ENCODE measurements at regions not wholly inside any gene's neighbourhood (a gene's known extent, or its start where the extent isn't known, plus 50 kb on each side); places are given as distances from the start of the nearest gene placed in this dataset.

DNA sequence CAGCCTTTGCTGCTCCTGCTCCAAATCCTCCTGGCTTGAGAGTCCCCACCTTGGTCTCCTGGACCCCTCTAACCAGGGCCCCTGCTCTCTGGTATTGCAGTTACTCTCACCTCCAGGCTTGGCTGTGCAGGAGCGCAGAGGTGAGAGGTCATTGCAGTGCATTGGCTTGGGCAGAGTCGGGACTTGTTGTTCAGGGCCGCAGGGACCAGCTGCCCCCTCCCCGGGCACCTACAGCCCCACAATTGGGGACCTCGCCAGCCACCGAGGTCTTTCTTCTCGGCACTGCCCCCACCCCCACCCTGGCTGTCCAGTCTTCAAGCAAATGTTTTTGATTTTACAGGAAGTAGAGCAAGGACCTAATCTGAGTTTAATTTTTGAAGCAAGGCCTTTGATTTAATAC, 65.5 kb upstream of the FGF3 start:
- no peaks in the 10 kb centered on the region for H3K27me3 ChIP-seq (ENCODE audit: control insufficient read depth, insufficient read depth, low read length)
- no peak overlapping the region for H3K4me3 ChIP-seq (ENCODE audit: low read depth, low read length)
- no peak overlapping the region for H3K4me2 ChIP-seq (ENCODE audit: low read length)

DNA sequence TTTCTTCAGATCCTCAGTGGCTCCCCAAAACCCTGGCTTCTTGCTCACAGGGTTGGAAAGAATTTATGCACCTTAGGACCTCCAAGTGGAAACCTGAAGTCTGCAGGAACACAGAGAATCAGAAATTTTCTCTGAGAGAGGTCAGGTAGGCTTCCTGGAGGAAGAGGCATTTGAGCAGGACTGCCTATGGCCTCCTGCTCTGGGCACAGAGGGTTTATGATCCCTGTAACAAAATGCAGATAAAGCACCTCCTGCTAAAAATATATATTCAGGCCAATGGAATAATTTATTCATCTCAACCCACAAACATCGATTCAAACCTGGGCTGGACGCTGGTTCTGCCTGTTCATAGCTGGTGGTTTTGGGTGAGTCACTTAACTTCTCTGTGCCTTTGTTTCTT, 68.1 kb upstream of the FGF3 start:
- Histone ChIP-seq H3K36me3 (ENCODE audit: control insufficient read depth, insufficient read depth, low read length) (no peaks in the 10 kb centered on the region), H2AFZ (no peak overlapping the region), H3K27ac (no peak overlapping the region), H3K9ac (no peak overlapping the region), H3K4me3 (ENCODE audit: low read depth, low read length) (no peak overlapping the region), H3K4me2 (ENCODE audit: low read length) (no peak overlapping the region), H3K27me3 (ENCODE audit: control insufficient read depth, insufficient read depth, low read length) (no peaks in the 10 kb centered on the region), H3K4me1 (no peaks in the 10 kb centered on the region), H3K79me2 (no peaks in the 10 kb centered on the region), H3K9me3 (ENCODE audit: control insufficient read depth, low read length) (no peaks in the 10 kb centered on the region)
- TF ChIP-seq, protein P1, sequence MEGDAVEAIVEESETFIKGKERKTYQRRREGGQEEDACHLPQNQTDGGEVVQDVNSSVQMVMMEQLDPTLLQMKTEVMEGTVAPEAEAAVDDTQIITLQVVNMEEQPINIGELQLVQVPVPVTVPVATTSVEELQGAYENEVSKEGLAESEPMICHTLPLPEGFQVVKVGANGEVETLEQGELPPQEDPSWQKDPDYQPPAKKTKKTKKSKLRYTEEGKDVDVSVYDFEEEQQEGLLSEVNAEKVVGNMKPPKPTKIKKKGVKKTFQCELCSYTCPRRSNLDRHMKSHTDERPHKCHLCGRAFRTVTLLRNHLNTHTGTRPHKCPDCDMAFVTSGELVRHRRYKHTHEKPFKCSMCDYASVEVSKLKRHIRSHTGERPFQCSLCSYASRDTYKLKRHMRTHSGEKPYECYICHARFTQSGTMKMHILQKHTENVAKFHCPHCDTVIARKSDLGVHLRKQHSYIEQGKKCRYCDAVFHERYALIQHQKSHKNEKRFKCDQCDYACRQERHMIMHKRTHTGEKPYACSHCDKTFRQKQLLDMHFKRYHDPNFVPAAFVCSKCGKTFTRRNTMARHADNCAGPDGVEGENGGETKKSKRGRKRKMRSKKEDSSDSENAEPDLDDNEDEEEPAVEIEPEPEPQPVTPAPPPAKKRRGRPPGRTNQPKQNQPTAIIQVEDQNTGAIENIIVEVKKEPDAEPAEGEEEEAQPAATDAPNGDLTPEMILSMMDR (IDR thresholded peaks at IDR 0.05), result no peak

More for the DNA sequence above, 65.5 kb upstream of the FGF3 start:
- Histone ChIP-seq H3K36me3 (ENCODE audit: control insufficient read depth, insufficient read depth, low read length) (no peaks in the 10 kb centered on the region), H3K4me1 (no peaks in the 10 kb centered on the region), H2AFZ (no peak overlapping the region), H3K27ac (no peak overlapping the region), H3K9ac (no peak overlapping the region), H3K79me2 (no peaks in the 10 kb centered on the region), H3K9me3 (ENCODE audit: control insufficient read depth, low read length) (no peaks in the 10 kb centered on the region)
- TF ChIP-seq, protein P1 (IDR thresholded peaks at IDR 0.05), result no peak

DNA sequence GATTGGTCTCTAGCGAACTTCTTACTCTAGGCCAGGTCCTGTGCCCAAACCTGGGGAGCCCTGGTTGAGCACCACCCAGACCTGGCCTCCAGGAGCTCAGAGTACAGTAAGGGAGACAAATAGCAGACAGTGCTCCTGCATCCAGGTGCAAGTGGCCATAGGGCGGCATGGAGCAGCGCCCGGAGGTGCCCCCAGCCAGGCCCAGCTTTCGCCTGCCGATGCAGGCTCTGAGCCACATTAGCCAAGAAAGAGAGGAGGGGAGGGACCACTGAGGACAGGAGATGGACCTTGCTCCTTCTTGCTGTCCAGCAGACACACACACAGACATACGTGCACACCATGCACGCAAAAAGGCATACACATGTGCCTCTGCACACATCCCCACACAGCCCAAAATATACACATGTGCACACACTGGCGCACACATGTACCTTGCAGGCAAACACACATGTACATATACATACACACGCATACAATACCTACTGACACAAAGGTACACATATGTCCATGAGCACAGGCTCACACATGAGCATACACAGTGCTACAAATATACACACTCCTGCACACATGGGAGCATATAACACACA, 68.7 kb upstream of the FGF3 start:
- no peaks in the 10 kb centered on the region for H3K79me2 ChIP-seq
- no peak overlapping the region for H3K9ac ChIP-seq
- no peaks in the 10 kb centered on the region for H3K27me3 ChIP-seq (ENCODE audit: control insufficient read depth, insufficient read depth, low read length)
- TF ChIP-seq, protein P1 (IDR thresholded peaks at IDR 0.05), result no peak
- H3K9me3 ChIP-seq (ENCODE audit: control insufficient read depth, low read length), result no peaks in the 10 kb centered on the region
- H3K4me3 ChIP-seq (ENCODE audit: low read depth, low read length), result no peak overlapping the region
- no peak overlapping the region for H3K27ac ChIP-seq
- peaks cover 2% of the 10 kb centered on the region for H3K4me1 ChIP-seq
- H3K36me3 ChIP-seq (ENCODE audit: control insufficient read depth, insufficient read depth, low read length), result no peaks in the 10 kb centered on the region
- H3K4me2 ChIP-seq (ENCODE audit: low read length), result no peak overlapping the region
- no peak overlapping the region for H2AFZ ChIP-seq

DNA sequence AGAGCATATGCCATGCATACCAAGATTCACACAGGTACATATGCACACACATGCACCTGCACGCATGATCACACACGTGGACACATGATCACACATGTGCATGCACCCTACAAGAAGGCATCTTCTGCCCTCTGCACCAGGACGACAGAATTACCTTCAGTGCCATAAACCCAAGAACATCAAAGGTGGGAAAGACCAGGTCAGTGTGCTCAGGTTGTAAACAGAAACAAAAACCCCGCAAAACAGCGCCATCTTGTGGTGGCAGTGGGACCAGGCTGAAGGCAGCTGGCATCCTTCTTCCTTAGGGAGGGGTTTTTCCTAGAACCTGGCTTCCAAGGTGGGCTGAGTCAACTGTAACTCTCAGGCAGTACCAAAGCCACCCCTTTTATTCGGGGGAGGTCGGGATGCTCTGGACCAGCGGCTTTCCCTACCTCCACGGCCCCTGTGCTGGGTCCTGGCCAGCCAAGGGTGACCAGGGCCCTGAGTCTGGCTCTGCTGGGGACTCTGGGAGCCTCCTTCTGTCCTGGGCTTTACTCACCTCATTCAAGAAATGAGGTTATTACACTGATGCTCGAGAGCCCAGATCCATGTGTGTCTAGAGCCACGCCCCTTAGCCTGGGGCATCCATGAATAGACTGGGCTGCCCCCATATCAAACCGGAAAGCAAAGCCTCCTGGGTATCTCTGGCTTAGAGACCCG, 69.4 kb upstream of the FGF3 start:
- Histone ChIP-seq H3K27me3 (ENCODE audit: control insufficient read depth, insufficient read depth, low read length) (no peaks in the 10 kb centered on the region), H3K4me2 (ENCODE audit: low read length) (no peak overlapping the region), H3K79me2 (no peaks in the 10 kb centered on the region), H3K9ac (no peak overlapping the region), H3K4me1 (peaks cover 3% of the 10 kb centered on the region), H2AFZ (no peak overlapping the region), H3K27ac (no peak overlapping the region), H3K9me3 (ENCODE audit: control insufficient read depth, low read length) (no peaks in the 10 kb centered on the region), H3K36me3 (ENCODE audit: control insufficient read depth, insufficient read depth, low read length) (no peaks in the 10 kb centered on the region), H3K4me3 (ENCODE audit: low read depth, low read length) (no peak overlapping the region)
- TF ChIP-seq, protein P1 (IDR thresholded peaks at IDR 0.05), result peak; percentile 76

Measured in parathyroid adenoma (tissue), 2 donors.